Esophagus squamous epithelium (tissue), 4 donors: ENCODE measurements at regions not wholly inside any gene's neighbourhood (a gene's known extent, or its start where the extent isn't known, plus 50 kb on each side); places are given as distances from the start of the nearest gene placed in this dataset.

ENCODE experiments used
- POLR2A ChIP-seq, 4 donors: fragments of 450-650 bp; IDR thresholded peaks; one replicate each; pipeline ENCODE4 v1.6.1; 2017; ENCODE audit warnings: antibody characterized with exemption in 4 of 4, mild to moderate bottlenecking in 4 of 4, moderate library complexity in 3 of 4
- TF ChIP-seq, protein P1 (sequence below), 6 experiments: fragments of 450-650 bp in 4 of 6; fragments of 200-600 bp in 2 of 6; sonication (generic) in 2 of 6; IDR thresholded peaks; one replicate each; pipeline ENCODE4 v1.5.1; 2016 to 2019; ENCODE audit warnings: antibody characterized with exemption in 6 of 6, mild to moderate bottlenecking in 4 of 6, moderate library complexity in 4 of 6

- TF ChIP-seq, protein P1, sequence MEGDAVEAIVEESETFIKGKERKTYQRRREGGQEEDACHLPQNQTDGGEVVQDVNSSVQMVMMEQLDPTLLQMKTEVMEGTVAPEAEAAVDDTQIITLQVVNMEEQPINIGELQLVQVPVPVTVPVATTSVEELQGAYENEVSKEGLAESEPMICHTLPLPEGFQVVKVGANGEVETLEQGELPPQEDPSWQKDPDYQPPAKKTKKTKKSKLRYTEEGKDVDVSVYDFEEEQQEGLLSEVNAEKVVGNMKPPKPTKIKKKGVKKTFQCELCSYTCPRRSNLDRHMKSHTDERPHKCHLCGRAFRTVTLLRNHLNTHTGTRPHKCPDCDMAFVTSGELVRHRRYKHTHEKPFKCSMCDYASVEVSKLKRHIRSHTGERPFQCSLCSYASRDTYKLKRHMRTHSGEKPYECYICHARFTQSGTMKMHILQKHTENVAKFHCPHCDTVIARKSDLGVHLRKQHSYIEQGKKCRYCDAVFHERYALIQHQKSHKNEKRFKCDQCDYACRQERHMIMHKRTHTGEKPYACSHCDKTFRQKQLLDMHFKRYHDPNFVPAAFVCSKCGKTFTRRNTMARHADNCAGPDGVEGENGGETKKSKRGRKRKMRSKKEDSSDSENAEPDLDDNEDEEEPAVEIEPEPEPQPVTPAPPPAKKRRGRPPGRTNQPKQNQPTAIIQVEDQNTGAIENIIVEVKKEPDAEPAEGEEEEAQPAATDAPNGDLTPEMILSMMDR (IDR thresholded peaks at IDR 0.05): no peak
- no peak for TF ChIP-seq POLR2A (IDR thresholded peaks at IDR 0.05)
Measured at GRCh38 chr13:44219577-44220548, 153.8 kb upstream of the SERP2 start.
